Keratinocyte (primary cell): ENCODE measurements at regions not wholly inside any gene's neighbourhood (a gene's known extent, or its start where the extent isn't known, plus 50 kb on each side); places are given as distances from the start of the nearest gene placed in this dataset.
A peak's percentile ranks its signal among the peaks of the same experiment; 100 is the strongest.

ENCODE experiments used
- DNase-seq: peaks from one replicate; pipeline ENCODE4 v3.0.0-alpha.2; 2011; ENCODE audit warnings: low read depth, missing footprints, low spot score
- FAIRE-seq: peaks from 2 replicates; lab custom pipeline; 2011; peaks lifted over from hg19 to GRCh38; lab: Jason Lieb, UNC
- H2AFZ ChIP-seq: 2 replicates; pipeline ENCODE4 v1.6.0; 2012; ENCODE audit warnings: low read length, control low read depth, inconsistent platforms; ENCODE audit not compliant: control insufficient read depth
- H3K27ac ChIP-seq: 2 replicates; pipeline ENCODE4 v1.5.1; 2011; ENCODE audit warnings: low read length; ENCODE audit not compliant: control insufficient read depth, insufficient read depth
- H3K27me3 ChIP-seq: 3 replicates; pipeline ENCODE4 v1.6.0; 2011; ENCODE audit warnings: low read length; ENCODE audit not compliant: control insufficient read depth, insufficient read depth; ENCODE audit errors: extremely low read depth
- H3K36me3 ChIP-seq, 2 experiments: 2 replicates in 1 of 2; 3 replicates in 1 of 2; pipeline ENCODE4 v1.5.1; 2011; ENCODE audit warnings: low read length in 2 of 2, mild to moderate bottlenecking in 1 of 2; ENCODE audit not compliant: control insufficient read depth in 2 of 2, insufficient read depth in 2 of 2; ENCODE audit errors: extremely low read depth in 1 of 2
- H3K4me1 ChIP-seq: 3 replicates; pipeline ENCODE4 v1.5.1; 2011; ENCODE audit warnings: low read length; ENCODE audit not compliant: control insufficient read depth, insufficient read depth; ENCODE audit errors: extremely low read depth
- H3K4me2 ChIP-seq: 3 replicates; pipeline ENCODE4 v1.6.0; 2011; ENCODE audit warnings: low read depth, low read length; ENCODE audit not compliant: control insufficient read depth, insufficient read depth; ENCODE audit errors: extremely low read depth
- H3K4me3 ChIP-seq, 3 experiments: fragments of 200-600 bp in 1 of 3; sonication (generic) in 1 of 3; 2 replicates in 2 of 3; 3 replicates in 1 of 3; pipeline ENCODE4 v1.5.1; 2011 to 2016; ENCODE audit warnings: low read length in 3 of 3, mild to moderate bottlenecking in 3 of 3, control low read depth in 2 of 3, inconsistent platforms in 1 of 3, low read depth in 1 of 3, mixed read lengths in 1 of 3, mixed run types in 1 of 3, moderate library complexity in 1 of 3; ENCODE audit not compliant: control insufficient read depth in 2 of 3, insufficient read depth in 2 of 3; ENCODE audit errors: extremely low read depth in 1 of 3
- H3K79me2 ChIP-seq: 2 replicates; pipeline ENCODE4 v1.6.0; 2012; ENCODE audit warnings: low read length; ENCODE audit not compliant: control insufficient read depth, insufficient read depth
- H3K9ac ChIP-seq: 3 replicates; pipeline ENCODE4 v1.6.0; 2011; ENCODE audit warnings: low read length; ENCODE audit not compliant: control insufficient read depth, insufficient read depth; ENCODE audit errors: extremely low read depth
- H3K9me1 ChIP-seq: 3 replicates; pipeline ENCODE4 v1.6.0; 2011; ENCODE audit warnings: low read length; ENCODE audit not compliant: control insufficient read depth, insufficient read depth; ENCODE audit errors: extremely low read depth
- H3K9me3 ChIP-seq: 2 replicates; pipeline ENCODE4 v1.5.1; 2012; ENCODE audit warnings: low read depth, low read length; ENCODE audit not compliant: control insufficient read depth
- H4K20me1 ChIP-seq: 3 replicates; pipeline ENCODE4 v1.6.0; 2011; ENCODE audit warnings: low read length; ENCODE audit not compliant: control insufficient read depth, insufficient read depth; ENCODE audit errors: extremely low read depth
- CTCF ChIP-seq, 3 experiments: IDR thresholded peaks in 1 of 3; conservative IDR thresholded peaks in 1 of 3; optimal IDR thresholded peaks in 1 of 3; 2 replicates in 2 of 3; 3 replicates in 1 of 3; pipeline versions ENCODE3 to v1.5.1; 2011; ENCODE audit warnings: low read length in 3 of 3, mild to moderate bottlenecking in 3 of 3, moderate library complexity in 2 of 3, control low read depth in 1 of 3, inconsistent platforms in 1 of 3; ENCODE audit not compliant: insufficient read depth in 2 of 3; ENCODE audit errors: extremely low read depth in 1 of 3
- EZH2 ChIP-seq: IDR thresholded peaks from one replicate; pipeline ENCODE4 v1.6.1; 2012; ENCODE audit warnings: inconsistent platforms, mild to moderate bottlenecking, low read length, moderate library complexity
- dilution Hi-C: fragments of 300-500 bp; cut with MboI; formaldehyde crosslinking; loops from one replicate; pipeline ENCODE4 v1.7.0; 2020; ENCODE audit warnings: low sequenced_read_pairs; ENCODE audit not compliant: extremely low pct_ligation_motif_present

- Histone ChIP-seq H3K4me2 (no peak overlapping the region), H3K36me3 (no peaks in the 10 kb centered on the region), H3K4me1 (no peaks in the 10 kb centered on the region), H3K27ac (no peak overlapping the region), H3K4me3 (no peak overlapping the region), H3K9me3 (no peaks in the 10 kb centered on the region), H3K79me2 (no peaks in the 10 kb centered on the region), H3K9ac (no peak overlapping the region), H4K20me1 (no peaks in the 10 kb centered on the region), H3K9me1 (no peaks in the 10 kb centered on the region), H3K27me3 (no peaks in the 10 kb centered on the region), H2AFZ (no peak overlapping the region)
- DNase-seq (no peak), FAIRE-seq (no peak)
- TF ChIP-seq CTCF (optimal IDR thresholded peaks at IDR 0.05 in 1 of 3, IDR thresholded peaks at IDR 0.05 in 1 of 3, conservative IDR thresholded peaks at IDR 0.05 in 1 of 3; ENCODE audit: extremely low read depth in 1 of 3, insufficient read depth in 2 of 3, low read length in 3 of 3) (no peak), EZH2 (no peak)
- dilution Hi-C loops, result no loop called here
Measured at GRCh38 chrX:42248226-42248625, 324.9 kb upstream of the CASK start.

GRCh38 chrX:42247241-42247640 lies 323.9 kb upstream of the CASK start:
- Histone ChIP-seq H3K4me3 (no peak overlapping the region), H3K27me3 (no peaks in the 10 kb centered on the region), H3K9ac (no peak overlapping the region), H4K20me1 (no peaks in the 10 kb centered on the region), H3K27ac (no peak overlapping the region), H3K36me3 (no peaks in the 10 kb centered on the region), H3K9me1 (no peaks in the 10 kb centered on the region), H2AFZ (no peak overlapping the region), H3K79me2 (no peaks in the 10 kb centered on the region), H3K4me1 (no peaks in the 10 kb centered on the region), H3K4me2 (peak overlapping the region; percentile 13), H3K9me3 (no peaks in the 10 kb centered on the region)
- FAIRE-seq (no peak), DNase-seq (no peak)
- dilution Hi-C loops, result no loop called here
- TF ChIP-seq EZH2 (no peak), CTCF (optimal IDR thresholded peaks at IDR 0.05 in 1 of 3, IDR thresholded peaks at IDR 0.05 in 1 of 3, conservative IDR thresholded peaks at IDR 0.05 in 1 of 3; ENCODE audit: extremely low read depth in 1 of 3, insufficient read depth in 2 of 3, low read length in 3 of 3) (no peak)
